Brain microvascular endothelial cell (primary cell): ENCODE measurements at regions not wholly inside any gene's neighbourhood (a gene's known extent, or its start where the extent isn't known, plus 50 kb on each side); places are given as distances from the start of the nearest gene placed in this dataset.
"Not testable (repeated sequence)": the region's sequence is repeated elsewhere in the genome, so short reads cannot be mapped to it uniquely, and the experiment has no call there.

Experiments
- DNase-seq: peaks from one replicate; pipeline ENCODE4 v3.0.0-alpha.2; 2020
- H3K27ac ChIP-seq: fragments of 250-450 bp; sonication (Bioruptor Pico); 2 replicates; pipeline ENCODE4 v1.5.1; 2020; ENCODE audit warnings: mild to moderate bottlenecking, moderate library complexity
- H3K27me3 ChIP-seq: fragments of 250-450 bp; sonication (Bioruptor Pico); replicated peaks from 2 replicates; pipeline ENCODE4 v1.5.1; 2020; ENCODE audit warnings: mild to moderate bottlenecking
- H3K36me3 ChIP-seq: fragments of 250-450 bp; sonication (Bioruptor Pico); replicated peaks from 2 replicates; pipeline ENCODE4 v1.5.1; 2020; ENCODE audit warnings: mild to moderate bottlenecking
- H3K4me3 ChIP-seq: 2 replicates; pipeline ENCODE4 v1.5.1; 2011; ENCODE audit warnings: low read depth, mild to moderate bottlenecking, control low read depth, low read length, moderate library complexity
- in situ Hi-C: cut with HindIII; loops from 2 replicates; pipeline ENCODE4 v1.10.0; 2017; ENCODE audit warnings: low sequenced_read_pairs, low pct_ligation_motif_present
- TF ChIP-seq, protein P1 (sequence below): IDR thresholded peaks from 2 replicates; pipeline ENCODE4 v1.5.1; 2011; ENCODE audit warnings: low read depth, mild to moderate bottlenecking, moderate library complexity, low read length, control low read depth, inconsistent platforms; ENCODE audit errors: missing control alignments

DNA sequence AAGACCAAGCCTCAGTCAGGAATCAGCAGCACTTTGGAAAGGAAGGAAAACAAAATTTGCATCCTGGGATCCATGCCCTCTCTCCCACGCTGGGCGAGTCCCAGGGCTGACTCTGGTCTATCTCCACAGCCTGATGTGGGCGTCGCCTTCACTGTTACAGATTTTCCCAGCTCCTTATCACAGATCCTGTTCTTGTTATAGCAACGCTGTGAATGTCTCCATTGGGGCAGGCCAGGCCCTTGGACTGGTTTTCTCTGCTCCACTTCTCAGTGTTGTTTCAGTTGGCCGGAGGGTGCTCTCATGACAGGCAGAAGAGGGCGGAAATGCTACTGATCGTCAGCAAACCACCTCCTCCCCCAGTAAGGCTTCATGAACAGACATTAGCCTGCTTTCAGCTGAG is 127.9 kb upstream of the CDH11 start:
- peak; percentile 82 for DNase-seq
- peak overlapping the region; percentile 12 for H3K27ac ChIP-seq
- no peak overlapping the region for H3K4me3 ChIP-seq
- in situ Hi-C loops = no loop called here
- no peaks in the 10 kb centered on the region for H3K36me3 ChIP-seq
- H3K27me3 ChIP-seq = no peaks in the 10 kb centered on the region
- TF ChIP-seq, protein P1, sequence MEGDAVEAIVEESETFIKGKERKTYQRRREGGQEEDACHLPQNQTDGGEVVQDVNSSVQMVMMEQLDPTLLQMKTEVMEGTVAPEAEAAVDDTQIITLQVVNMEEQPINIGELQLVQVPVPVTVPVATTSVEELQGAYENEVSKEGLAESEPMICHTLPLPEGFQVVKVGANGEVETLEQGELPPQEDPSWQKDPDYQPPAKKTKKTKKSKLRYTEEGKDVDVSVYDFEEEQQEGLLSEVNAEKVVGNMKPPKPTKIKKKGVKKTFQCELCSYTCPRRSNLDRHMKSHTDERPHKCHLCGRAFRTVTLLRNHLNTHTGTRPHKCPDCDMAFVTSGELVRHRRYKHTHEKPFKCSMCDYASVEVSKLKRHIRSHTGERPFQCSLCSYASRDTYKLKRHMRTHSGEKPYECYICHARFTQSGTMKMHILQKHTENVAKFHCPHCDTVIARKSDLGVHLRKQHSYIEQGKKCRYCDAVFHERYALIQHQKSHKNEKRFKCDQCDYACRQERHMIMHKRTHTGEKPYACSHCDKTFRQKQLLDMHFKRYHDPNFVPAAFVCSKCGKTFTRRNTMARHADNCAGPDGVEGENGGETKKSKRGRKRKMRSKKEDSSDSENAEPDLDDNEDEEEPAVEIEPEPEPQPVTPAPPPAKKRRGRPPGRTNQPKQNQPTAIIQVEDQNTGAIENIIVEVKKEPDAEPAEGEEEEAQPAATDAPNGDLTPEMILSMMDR = no peak

DNA sequence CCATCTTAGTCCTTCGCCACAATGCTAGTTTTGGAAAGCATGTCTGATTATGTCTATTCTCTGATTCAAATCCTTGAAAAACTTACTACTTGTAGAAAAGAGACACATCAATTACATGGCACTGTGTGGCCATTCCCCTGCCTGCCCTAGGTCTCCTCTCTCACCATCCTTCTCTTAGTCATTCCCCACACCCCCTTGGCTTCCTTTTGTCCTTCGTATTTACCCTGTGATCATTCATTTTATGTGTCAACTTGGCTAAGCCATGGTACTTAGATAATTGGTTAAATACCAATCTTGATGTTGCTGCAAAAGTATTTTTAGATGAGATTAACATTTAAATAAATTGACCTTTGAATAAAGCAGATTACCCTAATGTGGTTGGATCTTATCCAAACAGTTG is 122.9 kb upstream of the CDH11 start:
- H3K36me3 ChIP-seq = no peaks in the 10 kb centered on the region
- in situ Hi-C loops = no loop called here
- DNase-seq = no peak
- H3K4me3 ChIP-seq = no peak overlapping the region
- no peak overlapping the region for H3K27ac ChIP-seq
- TF ChIP-seq, protein P1 = no peak
- no peaks in the 10 kb centered on the region for H3K27me3 ChIP-seq

DNA sequence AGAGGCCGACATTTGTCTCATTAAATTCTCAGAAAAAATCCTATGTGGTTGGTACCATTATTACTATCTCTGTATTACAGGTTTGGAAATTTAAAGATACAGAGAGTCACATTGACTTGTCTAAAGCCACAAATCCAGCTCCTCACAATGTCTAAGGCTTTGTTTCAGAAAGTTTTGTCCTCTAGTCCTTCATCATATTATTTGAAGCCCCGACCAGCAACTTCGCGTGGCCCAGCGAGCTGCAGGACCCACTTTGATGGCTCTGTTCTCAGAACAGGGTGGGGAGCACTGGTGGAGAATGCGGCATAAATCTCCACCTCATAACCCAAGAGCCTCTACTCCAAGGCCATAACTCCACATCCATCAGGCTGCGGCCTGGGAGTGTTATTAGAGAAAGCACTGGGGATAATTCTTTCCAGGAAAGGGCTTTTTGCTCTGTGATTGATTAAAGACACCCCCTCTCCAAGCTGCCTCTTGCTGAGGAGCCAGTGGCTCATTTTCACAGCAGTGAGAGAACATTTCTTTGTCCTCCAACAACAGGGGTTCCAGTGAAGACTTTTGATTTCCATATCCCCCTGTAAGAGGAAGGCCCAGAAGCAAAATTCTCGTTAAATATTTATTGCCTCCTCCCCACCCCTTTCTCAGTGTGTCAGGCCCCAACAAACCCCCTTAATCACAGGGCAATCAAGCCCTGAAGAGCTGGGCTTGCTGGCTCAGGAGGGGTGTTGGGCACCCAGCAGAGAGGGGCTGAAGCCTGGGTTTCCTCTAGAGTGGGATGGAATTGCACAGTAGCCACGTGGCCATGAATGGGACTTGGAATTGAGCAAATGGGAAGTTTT is 113.7 kb upstream of the CDH11 start:
- H3K4me3 ChIP-seq = no peak overlapping the region
- in situ Hi-C loops = no loop called here
- H3K36me3 ChIP-seq = no peaks in the 10 kb centered on the region
- TF ChIP-seq, protein P1 = no peak
- H3K27ac ChIP-seq = no peak overlapping the region
- no peak for DNase-seq
- no peaks in the 10 kb centered on the region for H3K27me3 ChIP-seq

DNA sequence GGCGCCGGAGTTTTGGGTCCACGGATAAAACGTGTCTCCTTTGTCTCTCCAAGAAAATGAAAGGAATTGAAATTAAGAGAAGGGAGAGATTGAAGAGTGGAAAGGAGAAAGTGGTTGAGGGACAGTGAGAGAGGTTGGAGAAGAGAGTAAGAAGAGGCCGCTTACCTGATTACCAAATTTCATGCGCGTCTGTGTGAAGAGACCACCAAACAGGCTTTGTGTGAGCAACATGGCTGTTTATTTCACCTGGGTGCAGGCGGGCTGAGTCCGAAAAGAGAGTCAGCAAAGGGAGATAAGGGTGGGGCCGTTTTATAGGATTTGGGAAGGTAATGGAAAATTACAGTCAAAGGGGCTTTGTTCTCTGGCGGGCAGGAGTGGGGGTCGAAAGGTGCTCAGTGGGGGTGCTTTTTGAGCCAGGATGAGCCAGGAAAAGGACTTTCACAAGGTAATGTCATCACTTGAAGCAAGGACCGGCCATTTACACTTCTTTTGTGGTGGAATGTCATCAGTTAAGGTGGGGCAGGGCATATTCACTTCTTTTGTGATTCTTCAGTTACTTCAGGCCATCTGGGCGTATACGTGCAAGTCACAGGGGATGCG is 113.0 kb upstream of the CDH11 start:
- H3K27me3 ChIP-seq, H3K4me3 ChIP-seq, DNase-seq, H3K36me3 ChIP-seq, H3K27ac ChIP-seq, in situ Hi-C loops: not testable (repeated sequence)

DNA sequence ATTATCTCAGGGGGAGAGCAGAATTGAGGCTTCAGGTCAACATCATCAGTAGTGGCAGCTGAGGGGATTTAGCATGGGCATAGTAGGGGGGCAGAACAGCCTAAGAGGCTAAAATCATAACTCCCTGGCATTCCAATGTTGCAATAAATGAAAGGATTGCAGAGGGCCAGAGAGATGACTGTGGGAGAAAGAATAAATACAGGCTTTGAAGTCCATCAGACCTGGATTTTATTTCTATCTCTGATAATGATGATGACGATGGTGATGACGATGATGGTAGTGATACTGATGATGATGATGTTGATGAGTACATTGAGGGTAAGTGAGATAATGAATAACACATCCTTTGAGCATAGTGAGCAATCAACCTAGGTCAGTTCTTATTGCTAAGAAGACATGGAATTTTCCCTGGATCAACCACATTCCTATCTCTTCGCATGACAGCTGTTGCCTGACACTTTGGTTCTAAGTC is 107.4 kb upstream of the CDH11 start:
- in situ Hi-C loops = no loop called here
- H3K27ac ChIP-seq = no peak overlapping the region
- TF ChIP-seq, protein P1 = no peak
- no peak overlapping the region for H3K4me3 ChIP-seq
- H3K27me3 ChIP-seq = no peaks in the 10 kb centered on the region
- no peak for DNase-seq
- H3K36me3 ChIP-seq = no peaks in the 10 kb centered on the region

DNA sequence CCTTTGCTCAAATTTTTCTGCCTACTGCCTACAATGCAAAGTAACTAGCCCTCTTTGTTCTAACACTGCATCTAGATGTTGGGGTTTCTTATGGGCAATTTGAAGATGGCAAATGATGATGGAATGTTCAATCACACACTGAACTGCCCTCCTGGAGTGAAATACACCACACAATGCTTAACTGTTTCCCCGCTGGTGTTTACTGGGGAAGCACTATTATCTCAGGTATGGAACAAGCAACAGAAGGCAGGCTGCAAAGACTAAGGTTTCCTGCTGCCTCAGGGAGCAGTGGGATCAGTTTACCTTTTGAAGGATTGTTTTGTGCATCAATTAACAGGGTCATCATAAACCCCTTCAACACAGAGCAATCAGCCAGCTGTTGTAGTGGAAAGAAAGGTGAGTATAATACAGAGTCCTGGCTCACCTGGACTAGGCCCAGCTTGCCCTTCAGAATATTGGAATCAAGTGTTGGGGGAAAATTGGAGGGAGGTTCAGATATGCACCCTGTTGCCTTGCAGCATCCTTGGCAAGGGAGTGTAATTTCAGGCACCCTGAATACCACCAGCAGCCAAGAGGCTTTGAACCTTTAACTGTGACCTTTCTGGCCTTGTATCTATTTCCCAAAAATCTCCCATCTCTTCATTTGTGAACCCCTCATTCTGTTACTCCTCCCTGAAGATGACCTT is 105.4 kb upstream of the CDH11 start:
- in situ Hi-C loops = no loop called here
- no peak overlapping the region for H3K4me3 ChIP-seq

More for the DNA sequence above, 105.4 kb upstream of the CDH11 start:
- no peak overlapping the region for H3K27ac ChIP-seq
- no peaks in the 10 kb centered on the region for H3K27me3 ChIP-seq
- no peaks in the 10 kb centered on the region for H3K36me3 ChIP-seq
- TF ChIP-seq, protein P1 = no peak
- no peak for DNase-seq
